GM19328 (cell line): ENCODE measurements at regions not wholly inside any gene's neighbourhood (a gene's known extent, or its start where the extent isn't known, plus 50 kb on each side); places are given as distances from the start of the nearest gene placed in this dataset.

Experiments used
- ATAC-seq: cut with Tn5 transposase; IDR thresholded peaks from one replicate; pipeline ENCODE4 v1.9.1; 2021; ENCODE audit warnings: mild to moderate bottlenecking, moderate library complexity; ENCODE audit not compliant: unreplicated experiment

DNA sequence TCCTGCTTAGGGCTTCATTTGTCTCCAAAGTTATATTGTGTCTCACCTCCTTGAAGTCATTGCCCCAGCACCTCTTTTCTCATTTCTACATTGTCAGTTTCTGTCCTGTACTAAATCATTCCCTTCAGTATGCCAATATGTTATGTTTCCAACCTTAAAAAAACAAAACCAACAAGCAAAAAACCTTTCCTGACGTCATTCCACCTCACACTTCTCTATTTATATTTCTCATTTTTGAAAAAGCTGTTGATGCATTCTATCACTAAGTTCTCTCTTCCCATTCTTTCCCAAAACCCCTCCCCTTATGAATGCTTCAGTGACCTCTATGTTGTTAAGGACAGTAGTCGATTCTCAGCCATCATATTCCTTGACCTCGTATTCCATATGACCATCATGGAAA is 98.7 kb upstream of the ARHGAP24 start:
- no peak for ATAC-seq

DNA sequence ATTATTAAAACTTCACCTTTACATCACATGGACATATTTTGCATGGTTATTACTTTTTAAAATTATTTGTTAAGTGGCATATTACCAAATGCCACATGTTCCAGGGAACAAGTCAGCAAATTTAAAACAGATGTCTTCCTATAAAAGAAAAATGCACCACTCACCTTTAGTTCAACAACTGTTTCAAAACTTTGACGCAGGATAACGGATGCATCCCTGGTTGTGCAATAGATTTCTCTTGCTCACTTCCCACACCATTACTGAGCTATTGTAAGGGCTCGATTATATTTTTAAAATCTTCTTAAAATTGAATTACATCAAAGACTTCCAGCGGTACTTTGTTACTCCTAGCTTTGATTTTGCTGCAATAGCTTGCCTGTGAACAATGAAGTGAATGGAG is 93.0 kb upstream of the ARHGAP24 start:
- no peak for ATAC-seq

DNA sequence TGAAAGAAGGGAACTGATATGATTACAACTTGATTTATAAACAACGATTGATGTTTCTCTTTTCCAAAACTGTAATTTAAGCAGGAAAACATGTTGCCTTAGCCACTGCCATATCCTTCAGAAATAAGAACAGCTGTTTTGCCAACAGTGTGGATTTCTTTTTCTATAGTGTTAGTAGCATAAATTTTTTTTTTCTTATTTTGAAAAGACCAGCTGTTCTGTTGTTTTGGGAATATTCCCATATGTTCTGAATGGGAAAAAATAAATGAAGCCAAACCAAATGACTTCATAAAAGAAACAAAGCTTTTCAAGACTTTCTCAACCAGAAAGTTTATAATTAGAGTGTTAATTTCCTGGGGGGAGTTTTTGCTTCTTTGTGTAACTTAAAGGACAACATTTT is 83.9 kb upstream of the ARHGAP24 start:
- ATAC-seq = no peak

DNA sequence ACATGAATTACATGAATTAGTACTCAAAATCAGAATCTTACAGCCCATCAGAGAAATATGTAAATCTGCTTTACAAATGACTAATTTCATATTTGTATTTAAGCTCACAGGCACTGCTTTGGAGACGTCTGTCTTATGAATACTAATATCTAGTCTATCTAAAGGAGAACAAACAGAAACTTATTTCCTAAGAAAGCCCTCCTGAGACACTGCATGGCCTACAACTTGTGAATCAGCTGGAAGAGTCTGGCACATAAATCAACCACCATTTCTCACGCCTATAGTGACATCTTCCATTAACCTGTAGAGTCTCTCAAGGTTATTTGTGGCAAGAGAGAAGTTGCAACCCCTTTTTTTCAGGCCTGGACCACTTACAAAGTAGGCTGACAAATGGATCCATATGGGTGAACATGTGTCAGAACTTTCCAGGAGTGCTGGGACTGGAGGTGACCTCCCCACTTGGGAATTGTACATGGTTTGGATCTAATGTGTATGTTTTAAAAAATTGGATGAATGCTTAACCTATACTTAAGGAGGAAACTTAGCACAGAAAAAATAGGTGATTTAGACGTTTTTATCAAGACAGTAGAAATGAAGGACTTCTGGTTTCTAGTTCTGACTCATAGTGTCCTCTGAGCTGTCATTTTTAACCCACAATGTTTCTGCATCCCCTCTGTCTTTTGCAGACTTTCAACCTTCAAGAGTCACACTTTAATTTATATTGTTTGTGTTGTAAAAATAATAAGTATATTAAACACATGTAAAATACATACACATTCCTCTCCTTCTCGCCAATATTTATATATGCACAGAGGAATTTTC is 83.2 kb upstream of the ARHGAP24 start:
- ATAC-seq = peak; percentile 70

DNA sequence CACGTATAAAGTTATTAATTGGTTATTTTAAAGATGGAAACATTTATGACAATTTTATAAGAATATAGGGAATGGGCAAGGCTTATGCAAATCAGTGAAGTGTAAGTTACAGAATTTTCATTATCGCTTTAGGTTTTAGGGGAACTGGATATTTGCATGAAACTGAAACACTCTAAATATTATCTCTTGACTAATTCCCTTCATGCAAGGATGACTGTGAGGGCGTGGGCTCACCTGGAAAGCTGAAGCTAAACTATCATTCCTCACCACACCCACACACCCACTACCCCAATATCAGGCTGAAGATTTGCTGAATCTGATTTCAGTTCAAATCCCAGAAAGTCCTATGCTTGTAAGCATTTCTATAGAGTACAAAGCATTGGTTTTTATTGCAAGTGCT is 81.7 kb upstream of the ARHGAP24 start:
- ATAC-seq = peak; percentile 48

DNA sequence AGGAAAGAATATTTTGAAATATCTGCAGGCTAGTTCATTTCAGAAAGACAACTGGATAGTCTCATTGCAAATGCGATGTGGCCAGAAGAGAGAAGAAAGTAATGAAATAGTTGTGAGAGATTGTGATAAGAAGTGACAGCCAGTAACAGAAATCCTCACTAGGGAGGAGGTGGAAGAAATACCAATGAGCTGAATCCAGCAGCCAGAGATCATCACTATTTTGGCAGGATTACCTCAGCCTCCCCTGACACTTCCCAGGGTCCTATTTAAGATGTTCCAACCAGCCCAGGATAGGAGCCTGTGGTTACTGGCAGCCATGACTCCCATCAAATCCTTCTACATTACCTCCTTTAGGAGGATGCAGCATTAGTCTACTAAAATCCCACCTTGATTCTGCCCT is 76.7 kb upstream of the ARHGAP24 start:
- no peak for ATAC-seq

DNA sequence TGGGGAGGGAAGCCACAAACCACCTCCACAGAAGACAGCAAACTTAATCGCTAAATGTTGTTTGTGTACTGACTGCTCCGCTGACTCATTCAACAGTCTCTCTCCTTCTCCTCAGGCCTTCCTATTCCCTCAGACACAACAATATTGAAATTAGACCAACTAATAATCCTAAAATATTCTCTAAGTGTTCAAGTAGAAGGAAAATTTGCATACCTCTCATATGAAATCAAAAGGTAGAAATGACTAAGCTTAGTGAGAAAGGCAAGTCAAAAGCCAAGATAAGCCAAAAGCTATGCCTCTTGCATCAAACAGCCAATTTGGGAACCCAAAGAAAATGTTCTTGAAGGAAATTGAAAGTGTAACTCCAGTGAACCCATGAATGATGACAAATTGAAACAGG is 75.7 kb upstream of the ARHGAP24 start:
- ATAC-seq = peak; percentile 52

DNA sequence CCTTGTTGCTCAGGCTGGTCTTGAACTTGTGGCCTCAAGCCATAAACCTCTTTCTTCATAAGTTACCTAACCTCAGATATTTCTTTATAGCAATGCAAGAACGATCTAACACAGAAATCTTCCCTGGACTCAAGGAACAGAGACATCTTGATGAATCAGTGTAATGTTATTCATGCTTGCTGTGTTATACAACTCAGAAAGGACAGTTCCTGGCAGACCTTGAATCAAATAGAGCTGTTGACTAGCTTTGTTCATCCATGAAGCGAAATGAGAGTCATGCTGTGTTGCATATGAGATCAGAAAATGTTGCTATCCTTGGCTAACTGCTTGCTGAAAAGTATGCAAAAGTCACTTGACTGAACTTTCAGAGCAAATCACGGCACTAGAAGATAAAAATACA is 72.6 kb upstream of the ARHGAP24 start:
- ATAC-seq = no peak

DNA sequence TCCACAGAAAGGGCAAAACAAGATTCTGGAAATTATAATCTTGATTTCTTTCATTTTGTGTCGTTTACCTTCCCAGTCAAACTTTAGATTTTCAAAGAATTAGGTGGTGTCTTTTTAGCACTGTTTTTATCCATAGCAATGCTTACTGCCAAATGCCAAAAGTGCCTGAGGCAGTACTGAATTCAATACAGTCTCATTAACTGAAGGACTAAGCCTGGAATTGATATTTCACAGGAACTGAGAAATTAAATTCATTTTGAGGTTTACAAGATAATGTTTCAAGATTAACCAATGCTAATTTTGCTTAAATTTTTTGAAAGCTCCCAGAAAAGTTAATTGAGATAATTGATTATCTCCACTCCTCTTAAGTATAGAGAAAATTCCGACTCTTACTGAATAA is 68.8 kb upstream of the ARHGAP24 start:
- no peak for ATAC-seq

DNA sequence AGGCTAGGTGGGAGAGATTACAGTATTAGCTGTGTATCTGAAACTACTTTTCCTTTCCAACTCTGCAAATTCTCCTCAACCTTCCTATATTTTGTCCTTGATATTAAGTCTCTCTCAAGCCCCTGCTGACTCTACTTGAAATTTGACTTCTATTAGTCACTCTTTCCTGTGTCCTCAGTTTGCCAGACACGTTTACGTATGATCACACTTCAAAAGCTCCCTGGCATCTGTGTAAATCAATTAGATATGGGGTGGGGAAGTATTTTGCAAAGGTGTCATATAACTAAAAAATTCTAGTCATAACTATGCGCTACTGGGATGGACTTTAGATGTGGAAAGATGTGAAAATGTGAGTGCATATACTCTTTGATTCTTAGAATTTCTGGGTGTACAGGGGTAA is 67.4 kb upstream of the ARHGAP24 start:
- no peak for ATAC-seq

DNA sequence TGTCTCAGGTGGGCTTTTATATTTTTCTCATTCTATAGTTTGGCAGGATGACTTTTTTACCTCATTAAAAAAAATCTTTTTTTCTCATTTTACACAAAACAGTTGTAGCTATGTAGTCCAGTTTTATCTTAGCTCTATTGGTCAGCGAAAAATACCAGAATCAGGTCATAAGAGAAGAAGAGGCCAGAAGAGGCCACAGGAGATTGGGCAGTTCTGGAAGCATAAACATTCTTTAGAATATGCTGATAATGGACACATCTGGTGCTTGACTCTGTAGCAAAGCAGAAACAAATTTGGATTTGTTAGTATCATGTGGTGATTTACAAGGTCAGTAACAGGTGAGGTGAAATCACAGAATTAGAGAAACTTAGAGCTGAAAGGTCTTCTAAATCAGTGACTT is 66.6 kb upstream of the ARHGAP24 start:
- no peak for ATAC-seq

DNA sequence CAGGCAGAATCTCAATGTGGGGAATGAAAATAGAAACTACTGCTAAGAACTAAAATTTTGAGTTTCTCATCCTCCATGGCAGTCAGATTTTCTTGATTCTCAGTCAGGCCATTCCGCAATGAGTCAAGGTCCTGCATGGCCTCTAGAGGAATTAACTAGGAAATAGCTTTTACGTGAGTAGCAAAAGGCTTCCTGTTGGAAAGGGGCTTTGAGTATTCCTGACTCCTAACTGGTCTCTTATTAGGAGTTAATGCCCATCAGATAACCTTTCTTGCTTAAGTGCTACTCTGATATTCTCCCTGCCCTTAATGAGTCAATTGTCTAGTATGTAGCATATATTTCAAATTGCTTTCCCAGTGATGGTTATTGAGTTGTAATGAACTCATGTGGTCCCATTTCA is 65.7 kb upstream of the ARHGAP24 start:
- no peak for ATAC-seq

DNA sequence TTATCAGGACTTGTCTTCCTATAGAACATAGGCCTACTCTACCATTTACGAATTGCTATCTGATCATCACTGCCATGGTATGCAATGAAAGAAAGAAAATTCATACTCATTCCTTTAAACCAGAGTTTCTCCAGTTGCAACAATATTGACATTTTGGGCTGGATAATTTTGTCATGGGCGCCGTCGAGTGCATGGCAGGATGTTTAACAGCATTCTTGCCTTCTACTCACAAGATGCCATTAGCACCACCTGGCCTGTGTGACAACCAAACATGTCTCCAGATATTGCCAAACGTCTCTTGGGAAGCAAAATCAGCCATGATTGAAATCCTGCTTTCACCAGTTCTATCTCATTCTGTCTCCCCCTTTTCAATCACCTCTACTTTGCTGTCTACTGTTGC is 63.6 kb upstream of the ARHGAP24 start:
- no peak for ATAC-seq

DNA sequence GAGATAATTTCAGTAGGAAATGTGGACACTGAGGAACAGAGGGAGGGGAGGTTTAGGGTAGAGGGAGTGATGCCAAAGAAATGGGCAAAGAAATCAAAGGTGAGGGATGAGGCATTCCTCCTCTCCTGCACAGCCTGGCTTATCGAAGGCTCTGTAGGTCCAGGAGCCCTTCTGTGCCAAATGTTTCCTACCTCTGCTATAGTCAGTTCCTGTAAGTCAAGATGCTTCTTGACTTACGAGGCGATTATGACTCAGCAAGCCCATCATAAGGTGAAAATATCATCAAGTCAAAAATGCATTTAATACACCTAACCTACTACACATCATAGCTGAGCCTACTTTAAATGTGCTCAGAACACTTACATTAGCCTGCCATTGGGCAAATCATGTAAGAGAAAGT is 60.0 kb upstream of the ARHGAP24 start:
- ATAC-seq = no peak

DNA sequence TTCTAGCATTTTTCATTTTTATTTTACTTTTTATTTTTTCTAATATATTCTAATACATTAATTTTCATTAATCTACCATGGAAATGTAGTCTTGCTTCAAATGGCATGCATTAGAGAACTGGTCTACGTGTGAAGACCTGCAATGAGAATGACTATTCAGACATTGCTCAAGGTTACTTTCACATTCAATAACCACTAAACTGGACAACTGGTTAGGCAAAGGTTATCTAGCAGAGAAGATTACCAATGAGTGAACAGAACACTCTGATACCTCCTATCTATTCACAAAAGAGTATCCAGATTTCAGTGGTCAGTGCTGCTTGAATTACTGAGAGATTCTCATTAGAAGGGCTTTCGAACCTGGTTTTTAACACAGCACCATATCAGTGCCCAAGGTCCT is 58.9 kb upstream of the ARHGAP24 start:
- ATAC-seq = no peak

DNA sequence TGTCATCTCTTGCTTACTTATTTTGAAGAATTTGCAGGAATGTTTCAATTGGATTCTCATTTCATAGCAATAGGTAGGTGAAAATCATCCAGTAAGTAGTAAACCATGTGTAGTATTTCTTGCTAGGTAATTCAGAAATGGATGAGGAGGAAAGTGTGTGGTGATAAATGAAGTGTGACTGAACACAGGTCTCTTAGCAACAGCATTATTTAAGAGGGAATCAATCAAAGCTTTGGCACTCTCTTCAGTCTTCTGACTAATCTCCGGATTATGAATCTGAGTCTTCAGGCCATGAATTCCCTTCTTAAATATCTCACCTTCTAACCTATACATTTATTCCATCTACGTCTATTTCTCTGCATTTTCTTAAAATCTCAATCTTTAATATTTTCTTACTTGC is 55.8 kb upstream of the ARHGAP24 start:
- no peak for ATAC-seq

DNA sequence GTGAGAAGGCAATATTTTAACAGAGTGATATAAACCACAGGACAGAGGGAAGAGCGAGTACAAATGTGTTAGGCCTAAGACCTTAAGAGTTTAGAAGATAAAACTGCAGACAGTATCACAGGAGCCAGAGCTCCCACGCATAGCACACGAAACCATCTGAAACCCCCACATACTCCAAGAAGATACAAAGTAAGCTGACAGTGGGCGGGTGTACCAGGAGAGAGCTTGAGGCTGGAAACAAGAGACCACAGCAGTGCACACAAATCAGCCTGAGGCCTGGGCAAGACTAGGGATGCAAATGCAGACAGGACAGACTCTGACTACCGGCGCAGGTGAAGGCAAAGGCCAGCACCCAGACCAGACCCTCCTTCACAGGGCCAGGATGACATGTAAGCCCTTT is 54.1 kb upstream of the ARHGAP24 start:
- no peak for ATAC-seq

DNA sequence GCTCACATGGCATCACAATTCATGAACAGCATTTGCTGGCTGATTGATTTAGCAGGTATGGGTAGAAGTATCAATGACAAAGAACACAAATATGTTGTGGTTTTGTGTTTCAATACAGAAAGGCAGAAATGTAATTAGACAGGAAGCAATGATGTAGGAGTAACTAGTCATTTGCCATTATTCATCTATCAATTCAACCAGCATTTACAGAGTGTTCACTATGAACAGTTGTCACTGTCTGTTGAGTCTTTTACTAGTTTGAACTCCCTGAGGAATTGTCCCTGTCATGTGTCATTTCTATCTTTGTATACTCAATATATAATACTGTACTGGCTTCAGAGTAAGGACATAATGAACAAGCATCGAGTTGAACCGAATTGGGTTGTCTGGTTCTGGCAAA is 51.5 kb upstream of the ARHGAP24 start:
- no peak for ATAC-seq
